GM19240 (cell line): ENCODE measurements at regions not wholly inside any gene's neighbourhood (a gene's known extent, or its start where the extent isn't known, plus 50 kb on each side); places are given as distances from the start of the nearest gene placed in this dataset.
"Not testable (repeated sequence)": the region's sequence is repeated elsewhere in the genome, so short reads cannot be mapped to it uniquely, and the experiment has no call there.

Experiments used
- DNase-seq: peaks from one replicate; pipeline ENCODE4 v3.0.0; 2011; ENCODE audit warnings: low spot score; ENCODE audit not compliant: insufficient read length

GRCh38 chr4:137740141-137740540 is 207.8 kb upstream of the PCDH18 start:
- no peak for DNase-seq

GRCh38 chr4:137739391-137739790 is 207.1 kb upstream of the PCDH18 start:
- no peak for DNase-seq

- DNase-seq = no peak
Measured at GRCh38 chr4:137738375-137738990, 206.2 kb upstream of the PCDH18 start.

GRCh38 chr4:137735561-137736104 is 203.3 kb upstream of the PCDH18 start:
- DNase-seq = no peak

- not testable (repeated sequence) for DNase-seq
Measured at GRCh38 chr4:137733174-137734141, 201.2 kb upstream of the PCDH18 start.

GRCh38 chr4:137722910-137723309 is 190.6 kb upstream of the PCDH18 start:
- DNase-seq = no peak

GRCh38 chr4:137711502-137711901 is 179.2 kb upstream of the PCDH18 start:
- DNase-seq = no peak

GRCh38 chr4:137707626-137708025 is 175.3 kb upstream of the PCDH18 start:
- no peak for DNase-seq

GRCh38 chr4:137707102-137707620 is 174.9 kb upstream of the PCDH18 start:
- no peak for DNase-seq

GRCh38 chr4:137705171-137705783 is 173.0 kb upstream of the PCDH18 start:
- DNase-seq = no peak

- no peak for DNase-seq
Measured at GRCh38 chr4:137703195-137703594, 170.9 kb upstream of the PCDH18 start.

- no peak for DNase-seq
Measured at GRCh38 chr4:137702512-137702911, 170.2 kb upstream of the PCDH18 start.

- DNase-seq = no peak
Measured at GRCh38 chr4:137701401-137701800, 169.1 kb upstream of the PCDH18 start.

- no peak for DNase-seq
Measured at GRCh38 chr4:137700751-137701150, 168.5 kb upstream of the PCDH18 start.

GRCh38 chr4:137700072-137700471 is 167.8 kb upstream of the PCDH18 start:
- no peak for DNase-seq

GRCh38 chr4:137694138-137694537 is 161.8 kb upstream of the PCDH18 start:
- DNase-seq = no peak

GRCh38 chr4:137693641-137694040 is 161.3 kb upstream of the PCDH18 start:
- no peak for DNase-seq

GRCh38 chr4:137692205-137692604 is 159.9 kb upstream of the PCDH18 start:
- no peak for DNase-seq

- no peak for DNase-seq
Measured at GRCh38 chr4:137688651-137689050, 156.4 kb upstream of the PCDH18 start.

GRCh38 chr4:137685357-137685756 is 153.1 kb upstream of the PCDH18 start:
- DNase-seq = no peak

GRCh38 chr4:137681081-137681480 is 148.8 kb upstream of the PCDH18 start:
- DNase-seq = no peak

GRCh38 chr4:137678796-137679195 is 146.5 kb upstream of the PCDH18 start:
- DNase-seq = no peak
